H9 (cell line): ENCODE measurements at regions not wholly inside any gene's neighbourhood (a gene's known extent, or its start where the extent isn't known, plus 50 kb on each side); places are given as distances from the start of the nearest gene placed in this dataset.

Source experiments
- DNase-seq: peaks from one replicate; pipeline ENCODE4 v3.0.0-alpha.2; 2017
- H2AFZ ChIP-seq: one replicate; pipeline ENCODE4 v1.6.1; 2013; ENCODE audit warnings: mild to moderate bottlenecking, low read length, control low read depth, moderate library complexity
- H2AK5ac ChIP-seq: 2 replicates; pipeline ENCODE4 v1.6.1; 2013; ENCODE audit warnings: low read length, control low read depth, mixed read lengths; ENCODE audit not compliant: insufficient read length
- H2BK120ac ChIP-seq: one replicate; pipeline ENCODE4 v1.6.1; 2013; ENCODE audit warnings: low read depth, mild to moderate bottlenecking, low read length, control low read depth, inconsistent platforms; ENCODE audit not compliant: poor library complexity, severe bottlenecking
- H2BK12ac ChIP-seq: 2 replicates; pipeline ENCODE4 v1.6.1; 2013; ENCODE audit warnings: low read length, control low read depth, mixed read lengths, low read depth; ENCODE audit not compliant: insufficient read length
- H2BK15ac ChIP-seq: 2 replicates; pipeline ENCODE4 v1.6.1; 2013; ENCODE audit warnings: low read depth, low read length, control low read depth
- H2BK20ac ChIP-seq: one replicate; pipeline ENCODE4 v1.6.1; 2013; ENCODE audit warnings: low read depth, mild to moderate bottlenecking, low read length, control low read depth, inconsistent platforms; ENCODE audit not compliant: poor library complexity, severe bottlenecking
- H2BK5ac ChIP-seq: 2 replicates; pipeline ENCODE4 v1.6.1; 2013; ENCODE audit warnings: low read length, control low read depth, mixed read lengths; ENCODE audit not compliant: insufficient read length
- H3K14ac ChIP-seq: 2 replicates; pipeline ENCODE4 v1.6.1; 2013; ENCODE audit warnings: low read length, control low read depth; ENCODE audit not compliant: insufficient read depth
- H3K18ac ChIP-seq: 2 replicates; pipeline ENCODE4 v1.6.1; 2013; ENCODE audit warnings: low read depth, mild to moderate bottlenecking, mixed read lengths, low read length, control low read depth; ENCODE audit not compliant: insufficient read length
- H3K23ac ChIP-seq: 2 replicates; pipeline ENCODE4 v1.6.1; 2013; ENCODE audit warnings: low read length, control low read depth, mixed read lengths, low read depth; ENCODE audit not compliant: insufficient read length
- H3K23me2 ChIP-seq: 2 replicates; pipeline ENCODE4 v1.6.1; 2013; ENCODE audit warnings: low read depth, mild to moderate bottlenecking, mixed read lengths, low read length, control low read depth; ENCODE audit not compliant: insufficient read length, poor library complexity, severe bottlenecking
- H3K27ac ChIP-seq: 2 replicates; pipeline ENCODE4 v1.5.1; 2013; ENCODE audit warnings: low read length, control low read depth, mixed read lengths, low read depth; ENCODE audit not compliant: insufficient read length
- H3K27me3 ChIP-seq: 2 replicates; pipeline ENCODE4 v1.6.1; 2013; ENCODE audit warnings: low read length, control low read depth, inconsistent platforms; ENCODE audit not compliant: insufficient read depth
- H3K4ac ChIP-seq: 2 replicates; pipeline ENCODE4 v1.6.1; 2013; ENCODE audit warnings: low read depth, mild to moderate bottlenecking, control low read depth, inconsistent platforms, low read length, moderate library complexity
- H3K4me1 ChIP-seq: 2 replicates; pipeline ENCODE4 v1.6.1; 2013; ENCODE audit warnings: low read length, control low read depth, inconsistent platforms; ENCODE audit not compliant: insufficient read depth
- H3K4me2 ChIP-seq: 2 replicates; pipeline ENCODE4 v1.6.1; 2013; ENCODE audit warnings: low read length, control low read depth, mixed read lengths; ENCODE audit not compliant: insufficient read length, insufficient read depth
- H3K56ac ChIP-seq: 2 replicates; pipeline ENCODE4 v1.6.1; 2013; ENCODE audit warnings: low read depth, mild to moderate bottlenecking, mixed read lengths, low read length, control low read depth; ENCODE audit not compliant: insufficient read length
- H3K79me1 ChIP-seq: 2 replicates; pipeline ENCODE4 v1.6.1; 2013; ENCODE audit warnings: low read depth, mild to moderate bottlenecking, moderate library complexity, low read length, control low read depth, inconsistent platforms; ENCODE audit not compliant: insufficient read depth, poor library complexity, severe bottlenecking
- H3K79me2 ChIP-seq: 2 replicates; pipeline ENCODE4 v1.6.1; 2013; ENCODE audit warnings: low read length, control low read depth, inconsistent platforms; ENCODE audit not compliant: insufficient read depth
- H3K9ac ChIP-seq: 2 replicates; pipeline ENCODE4 v1.6.1; 2013; ENCODE audit warnings: low read length, control low read depth, mixed read lengths; ENCODE audit not compliant: insufficient read length; ENCODE audit errors: extremely low read depth
- H3K9me3 ChIP-seq: one replicate; pipeline ENCODE4 v1.6.1; 2013; ENCODE audit warnings: low read depth, low read length, inconsistent platforms; ENCODE audit not compliant: control insufficient read depth
- H3T11ph ChIP-seq: one replicate; pipeline ENCODE4 v1.6.1; 2013; ENCODE audit warnings: mild to moderate bottlenecking, low read length, control low read depth, inconsistent platforms
- H4K20me1 ChIP-seq: one replicate; pipeline ENCODE4 v1.6.1; 2013; ENCODE audit not compliant: control insufficient read depth, insufficient read length, insufficient read depth
- H4K5ac ChIP-seq: 2 replicates; pipeline ENCODE4 v1.6.1; 2013; ENCODE audit warnings: low read depth, mild to moderate bottlenecking, mixed read lengths, low read length, control low read depth; ENCODE audit not compliant: insufficient read length
- H4K8ac ChIP-seq: replicated peaks from 2 replicates; pipeline ENCODE4 v1.6.1; 2013; ENCODE audit warnings: low read length, control low read depth, mixed read lengths, low read depth; ENCODE audit not compliant: insufficient read length
- H4K91ac ChIP-seq: 2 replicates; pipeline ENCODE4 v1.6.1; 2013; ENCODE audit warnings: low read depth, mild to moderate bottlenecking, moderate library complexity, mixed read lengths, low read length, control low read depth; ENCODE audit not compliant: insufficient read length
- H3K27ac Mint-ChIP-seq, 3 experiments: 2 replicates in 2 of 3; 3 replicates in 1 of 3; pipeline ENCODE4 v1.8.0; 2020 to 2021; ENCODE audit warnings: mixed read lengths in 3 of 3, mild to moderate bottlenecking in 1 of 3, moderate library complexity in 1 of 3
- H3K27me3 Mint-ChIP-seq: 2 replicates; pipeline ENCODE4 v1.8.0; 2021; ENCODE audit warnings: low read depth, mild to moderate bottlenecking, moderate library complexity, mixed read lengths
- H3K36me3 Mint-ChIP-seq, 3 experiments: 2 replicates in 2 of 3; 3 replicates in 1 of 3; pipeline ENCODE4 v1.8.0; 2020 to 2021; ENCODE audit warnings: low read depth in 3 of 3, mixed read lengths in 3 of 3; ENCODE audit not compliant: insufficient read depth in 1 of 3
- H3K4me1 Mint-ChIP-seq, 2 experiments: 2 replicates each; pipeline ENCODE4 v1.8.0; 2020; ENCODE audit warnings: mixed read lengths in 2 of 2
- H3K4me3 Mint-ChIP-seq, 2 experiments: 2 replicates in 1 of 2; 3 replicates in 1 of 2; pipeline ENCODE4 v1.8.0; 2020 to 2021; ENCODE audit warnings: mild to moderate bottlenecking in 2 of 2, mixed read lengths in 2 of 2, moderate library complexity in 1 of 2
- H3K9me3 Mint-ChIP-seq, 2 experiments: 2 replicates in 1 of 2; 3 replicates in 1 of 2; pipeline ENCODE4 v1.8.0; 2020; ENCODE audit warnings: mild to moderate bottlenecking in 2 of 2, mixed read lengths in 2 of 2, moderate library complexity in 1 of 2
- CTCF ChIP-seq: fragments of 200-600 bp; sonication (generic); conservative IDR thresholded peaks from 3 replicates; pipeline ENCODE4 v1.8.0; 2021; ENCODE audit warnings: antibody characterized with exemption, mild to moderate bottlenecking
- WGBS: extraction: QIAGEN DNeasy Blood & Tissue Kit; methylation state at CpG from one replicate; pipeline ENCODE4 v1.1.7; 2013; ENCODE audit warnings: missing lambda C conversion rate, low lambda C conversion rate, mixed read lengths; ENCODE audit not compliant: insufficient read length; ENCODE audit errors: extremely low coverage; 5-methylcytosine and 5-hydroxymethylcytosine counted together

DNA sequence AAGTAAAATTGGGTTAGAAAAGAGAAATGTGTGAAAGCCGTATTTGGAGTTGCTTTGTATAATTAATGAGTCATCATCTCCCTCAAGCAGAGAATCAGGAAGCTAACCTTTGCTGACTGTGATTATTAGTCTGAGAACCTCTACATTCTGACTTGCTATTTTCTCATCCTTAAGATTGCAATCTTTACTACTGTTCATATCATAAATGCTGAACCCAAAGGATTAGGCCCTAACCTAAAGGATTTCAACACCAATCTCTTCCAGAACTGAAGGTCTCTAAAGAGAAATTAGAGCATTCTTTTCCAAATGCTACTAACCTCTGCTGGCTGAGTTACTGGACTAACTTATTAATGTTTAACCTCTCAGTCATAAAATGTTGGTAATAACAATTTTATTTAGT is 538.1 kb upstream of the MEF2C start:
- no peak overlapping the region for H4K8ac ChIP-seq
- no peak overlapping the region for H3K18ac ChIP-seq
- H3K23me2 ChIP-seq: no peaks in the 10 kb centered on the region

More for the DNA sequence above, 538.1 kb upstream of the MEF2C start:
- H3K9ac ChIP-seq: no peak overlapping the region
- H2AFZ ChIP-seq: no peak overlapping the region
- H3K27me3 ChIP-seq: no peaks in the 10 kb centered on the region
- DNase-seq: no peak
- H4K5ac ChIP-seq: no peak overlapping the region
- H4K20me1 ChIP-seq: no peaks in the 10 kb centered on the region
- H2BK120ac ChIP-seq: no peak overlapping the region
- H2AK5ac ChIP-seq: no peak overlapping the region
- Mint-ChIP-seq H3K36me3 (peaks cover 0 to 9% (median 4%) of the 10 kb centered on the region in 3 experiments; a peak in 4 of 7 replicates), H3K27ac (no peak overlapping the region), H3K27me3 (no peaks in the 10 kb centered on the region), H3K4me1 (peaks cover 10 to 13% of the 10 kb centered on the region in 2 experiments), H3K9me3 (peaks cover 0 to 4% of the 10 kb centered on the region in 2 experiments; a peak in 3 of 5 replicates), H3K4me3 (no peak overlapping the region)
- H2BK15ac ChIP-seq: no peak overlapping the region
- H3K14ac ChIP-seq: no peak overlapping the region
- H3K56ac ChIP-seq: no peak overlapping the region
- H3K23ac ChIP-seq: no peak overlapping the region
- no peaks in the 10 kb centered on the region for H3K79me2 ChIP-seq
- H3K4ac ChIP-seq: no peak overlapping the region
- H3T11ph ChIP-seq: no peak overlapping the region
- no peak overlapping the region for H3K27ac ChIP-seq
- no CpG with 5 or more reads among the region's 1 CpG for WGBS
- H3K4me1 ChIP-seq: no peaks in the 10 kb centered on the region
- H2BK5ac ChIP-seq: no peak overlapping the region
- no peak overlapping the region for H2BK20ac ChIP-seq
- no peak overlapping the region for H4K91ac ChIP-seq
- no peaks in the 10 kb centered on the region for H3K9me3 ChIP-seq
- no peak overlapping the region for H2BK12ac ChIP-seq
- TF ChIP-seq CTCF: no peak
- no peaks in the 10 kb centered on the region for H3K79me1 ChIP-seq
- no peak overlapping the region for H3K4me2 ChIP-seq
